PFSK-1 (cell line): ENCODE measurements at regions not wholly inside any gene's neighbourhood (a gene's known extent, or its start where the extent isn't known, plus 50 kb on each side); places are given as distances from the start of the nearest gene placed in this dataset.

Source experiments
- POLR2AphosphoS5 ChIP-seq: IDR thresholded peaks from 2 replicates; pipeline ENCODE4 v1.6.1; 2012; ENCODE audit warnings: low read depth, mild to moderate bottlenecking, control low read depth, low read length, moderate library complexity
- REST ChIP-seq, 2 experiments: IDR thresholded peaks; 2 replicates each; pipeline versions ENCODE4 v1.6.1 to v1.8.0; 2011 to 2012; ENCODE audit warnings: low read depth in 2 of 2, low read length in 2 of 2, control low read depth in 1 of 2, inconsistent platforms in 1 of 2, mild to moderate bottlenecking in 1 of 2, moderate library complexity in 1 of 2; ENCODE audit not compliant: insufficient read depth in 1 of 2
- TAF1 ChIP-seq: IDR thresholded peaks from 2 replicates; pipeline ENCODE4 v1.6.1; 2012; ENCODE audit warnings: low read length, control low read depth, borderline replicate concordance; ENCODE audit not compliant: insufficient read depth

- TF ChIP-seq REST (IDR thresholded peaks at IDR 0.05; ENCODE audit: insufficient read depth in 1 of 2, low read depth in 2 of 2, low read length in 2 of 2) (no peak), POLR2AphosphoS5 (no peak), TAF1 (no peak)
These were observed 76.1 kb upstream of the GADD45A start for GRCh38 chr1:67608661-67609576.
